ENCODE measurements at regions not wholly inside any gene's neighbourhood (a gene's known extent, or its start where the extent isn't known, plus 50 kb on each side); places are given as distances from the start of the nearest gene placed in this dataset.

DNA sequence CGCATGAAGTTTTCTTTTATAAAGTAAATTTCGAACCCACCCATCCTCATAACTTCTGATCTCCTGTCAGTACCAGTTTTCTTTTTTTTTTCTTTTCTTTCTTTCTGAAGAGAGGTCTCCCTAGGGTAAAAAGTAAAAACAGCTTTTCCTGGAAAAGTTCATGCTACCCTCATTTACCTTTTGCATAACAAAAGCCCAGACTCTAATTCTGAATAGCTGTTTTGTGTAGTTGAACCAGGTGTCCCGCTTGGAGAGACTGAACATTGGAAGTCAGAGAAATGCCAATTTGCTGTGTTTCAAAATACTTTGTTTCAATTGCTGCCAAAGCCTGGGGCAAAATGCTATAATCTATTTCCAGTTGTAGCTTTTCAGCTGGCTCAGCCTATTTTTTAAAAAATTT is 113.7 kb upstream of the RUNX1 start:
- TF ChIP-seq POLR2AphosphoS5 (IDR thresholded peaks at IDR 0.05; ENCODE audit: low read depth, low read length) (no peak), POLR2A (IDR thresholded peaks at IDR 0.05; ENCODE audit: low read depth, low read length) (no peak)

All from GM12892 (cell line).